Panc1 (cell line): ENCODE measurements at regions not wholly inside any gene's neighbourhood (a gene's known extent, or its start where the extent isn't known, plus 50 kb on each side); places are given as distances from the start of the nearest gene placed in this dataset.

Experiments
- ATAC-seq: fragments of 200-7000 bp; cut with Tn5 transposase; 2 replicates; pipeline ENCODE4 v1.9.1; 2020; ENCODE audit warnings: mild to moderate bottlenecking, moderate library complexity
- BruUV-seq: library from RNA; stranded (reverse); fragments of 400-500 nt; replicated peaks from 2 replicates; lab custom pipeline; 2021; lab: Mats Ljungman, UMichigan
- CTCF ChIA-PET: fragments of 300-600 bp; sonication (Branson Sonifier 250); formaldehyde crosslinking; loops from one replicate; lab custom pipeline; 2022; ENCODE audit warnings: antibody characterized with exemption; lab: Charles Lee
- POLR2A ChIA-PET: fragments of 300-600 bp; sonication (Branson Sonifier 250); formaldehyde crosslinking; loops from one replicate; lab custom pipeline; 2022; ENCODE audit warnings: antibody characterized with exemption; lab: Charles Lee
- DNase-seq: peaks from one replicate; pipeline ENCODE4 v3.0.0-alpha.2; 2010; ENCODE audit warnings: low read depth, low spot score
- H3K27ac ChIP-seq: 2 replicates; pipeline ENCODE4 v1.5.1; 2011; ENCODE audit warnings: mild to moderate bottlenecking, low read length, inconsistent platforms
- H3K27me3 ChIP-seq: fragments of 200-500 bp; sonication (Bioruptor generic); 2 replicates; pipeline ENCODE4 v1.6.0; 2014; ENCODE audit warnings: low read length, inconsistent platforms; ENCODE audit not compliant: control insufficient read depth, insufficient read depth
- H3K36me3 ChIP-seq: fragments of 200-500 bp; sonication (Bioruptor generic); 2 replicates; pipeline ENCODE4 v1.5.1; 2014; ENCODE audit warnings: inconsistent platforms, mild to moderate bottlenecking, low read length, moderate library complexity; ENCODE audit not compliant: control insufficient read depth, insufficient read depth
- H3K4me1 ChIP-seq: 2 replicates; pipeline ENCODE4 v1.5.1; 2011; ENCODE audit warnings: inconsistent platforms, mild to moderate bottlenecking, low read length, moderate library complexity; ENCODE audit not compliant: control insufficient read depth, insufficient read depth
- H3K4me3 ChIP-seq, 2 experiments: 2 replicates each; pipeline ENCODE4 v1.5.1; 2011 to 2012; ENCODE audit warnings: low read depth in 2 of 2, low read length in 2 of 2, mild to moderate bottlenecking in 2 of 2, inconsistent platforms in 1 of 2, moderate library complexity in 1 of 2
- H3K9me3 ChIP-seq: fragments of 200-500 bp; sonication (Bioruptor generic); 2 replicates; pipeline ENCODE4 v1.5.1; 2014; ENCODE audit warnings: low read depth, mild to moderate bottlenecking, inconsistent platforms, low read length, moderate library complexity; ENCODE audit not compliant: control insufficient read depth, insufficient read depth
- CTCF ChIP-seq: fragments of 450-650 bp; IDR thresholded peaks from 2 replicates; pipeline ENCODE4 v1.5.1; 2017; ENCODE audit warnings: mild to moderate bottlenecking
- POLR2AphosphoS5 ChIP-seq: IDR thresholded peaks from 2 replicates; pipeline ENCODE4 v1.6.1; 2012; ENCODE audit warnings: mild to moderate bottlenecking, low read depth, low read length, moderate library complexity
- REST ChIP-seq, 2 experiments: IDR thresholded peaks; 2 replicates each; pipeline ENCODE4 v1.6.1; 2011 to 2012; ENCODE audit warnings: low read depth in 2 of 2, control low read depth in 1 of 2, low read length in 1 of 2, mild to moderate bottlenecking in 1 of 2, moderate library complexity in 1 of 2; ENCODE audit not compliant: insufficient read depth in 1 of 2
- SIN3A ChIP-seq: IDR thresholded peaks from 2 replicates; pipeline ENCODE4 v1.6.1; 2012; ENCODE audit warnings: low read depth, mild to moderate bottlenecking, low read length, moderate library complexity, borderline replicate concordance; ENCODE audit not compliant: insufficient read depth
- TCF7L2 ChIP-seq: IDR thresholded peaks from 2 replicates; pipeline ENCODE4 v1.6.1; 2011; ENCODE audit warnings: mild to moderate bottlenecking, low read depth, low read length, inconsistent platforms
- in situ Hi-C: cut with HindIII; loops from 2 replicates; pipeline ENCODE4 v1.10.0; 2016; ENCODE audit warnings: low sequenced_read_pairs, low pct_unique_long_range_greater_than_20kb
- intact Hi-C: fragments of 100-400 bp; cut with micrococcal nuclease; formaldehyde crosslinking; loops from one replicate; pipeline ENCODE4 v1.10.0; 2022; ENCODE audit not compliant: unreplicated experiment

GRCh38 chr9:82376677-82377232 lies 388.2 kb downstream of the SPATA31D1 start:
- no peak for TF ChIP-seq CTCF
- no peak for TF ChIP-seq SIN3A
- TF ChIP-seq POLR2AphosphoS5 = no peak
- TF ChIP-seq REST (IDR thresholded peaks at IDR 0.05; ENCODE audit: insufficient read depth in 1 of 2, low read depth in 2 of 2, low read length in 1 of 2) = no peak
- no peak for TF ChIP-seq TCF7L2
- no TSS peak for BruUV-seq
- Histone ChIP-seq H3K36me3 (no peaks in the 10 kb centered on the region), H3K27me3 (no peaks in the 10 kb centered on the region), H3K27ac (no peak overlapping the region), H3K4me3 (no peak overlapping the region), H3K9me3 (no peaks in the 10 kb centered on the region), H3K4me1 (no peaks in the 10 kb centered on the region)
- ATAC-seq = no peak
- DNase-seq = no peak
- in situ Hi-C loops = no loop called here
- intact Hi-C loops = no loop called here
- ChIA-PET POLR2A (no interaction called here), CTCF (no interaction called here)

GRCh38 chr9:82382887-82383616 lies 394.5 kb downstream of the SPATA31D1 start:
- ATAC-seq = no peak
- BruUV-seq = no TSS peak
- intact Hi-C loops = no loop called here
- Histone ChIP-seq H3K4me1 (no peaks in the 10 kb centered on the region), H3K4me3 (no peak overlapping the region), H3K27ac (no peak overlapping the region), H3K9me3 (no peaks in the 10 kb centered on the region), H3K27me3 (no peaks in the 10 kb centered on the region), H3K36me3 (no peaks in the 10 kb centered on the region)
- in situ Hi-C loops = no loop called here
- ChIA-PET POLR2A (no interaction called here), CTCF (no interaction called here)
- TF ChIP-seq TCF7L2 (no peak), POLR2AphosphoS5 (no peak)
- DNase-seq = no peak

GRCh38 chr9:82385633-82386032 lies 397.1 kb downstream of the SPATA31D1 start:
- Histone ChIP-seq H3K9me3 (no peaks in the 10 kb centered on the region), H3K4me3 (no peak overlapping the region), H3K27ac (no peak overlapping the region), H3K36me3 (no peaks in the 10 kb centered on the region), H3K4me1 (no peaks in the 10 kb centered on the region), H3K27me3 (no peaks in the 10 kb centered on the region)
- POLR2A ChIA-PET = no interaction called here
- BruUV-seq = no TSS peak
- DNase-seq = no peak
- ATAC-seq = no peak
- in situ Hi-C loops = no loop called here
- TF ChIP-seq POLR2AphosphoS5 = no peak
- CTCF ChIA-PET = no interaction called here
- intact Hi-C loops = no loop called here
